BLaER1 treated with 17β-estradiol and CSF1 and Interleukin-3, amounts not matched to agents 10 nM and 100 nM (cell line): ENCODE measurements at regions not wholly inside any gene's neighbourhood (a gene's known extent, or its start where the extent isn't known, plus 50 kb on each side); places are given as distances from the start of the nearest gene placed in this dataset.

Experiments
- H3K27ac ChIP-seq, 11 experiments: shearing (Covaris generic); formaldehyde crosslinking; 2 replicates each; pipeline ENCODE4 v1.8.1; 2022
- H3K27me3 ChIP-seq, 11 experiments: shearing (Covaris generic); formaldehyde crosslinking; 2 replicates each; pipeline ENCODE4 v1.8.1; 2022
- H3K36me3 ChIP-seq, 11 experiments: shearing (Covaris generic); formaldehyde crosslinking; 2 replicates each; pipeline ENCODE4 v1.8.1; 2022
- H3K4me1 ChIP-seq, 10 experiments: shearing (Covaris generic); formaldehyde crosslinking; 2 replicates each; pipeline ENCODE4 v1.8.1; 2022
- H3K4me2 ChIP-seq, 11 experiments: shearing (Covaris generic); formaldehyde crosslinking; 2 replicates each; pipeline ENCODE4 v1.8.1; 2022
- H3K4me3 ChIP-seq, 10 experiments: shearing (Covaris generic); formaldehyde crosslinking; 2 replicates each; pipeline ENCODE4 v1.8.1; 2022
- H3K9ac ChIP-seq, 11 experiments: shearing (Covaris generic); formaldehyde crosslinking; 2 replicates each; pipeline ENCODE4 v1.8.1; 2022
- H3K9me3 ChIP-seq, 11 experiments: shearing (Covaris generic); formaldehyde crosslinking; replicated peaks in 1 of 11; 2 replicates each; pipeline ENCODE4 v1.8.1; 2022
- H4K20me1 ChIP-seq, 11 experiments: shearing (Covaris generic); formaldehyde crosslinking; 2 replicates each; pipeline ENCODE4 v1.8.1; 2022
- Cebpa-rat ChIP-seq, 11 experiments: shearing (Covaris generic); IDR thresholded peaks; 2 replicates each; pipeline ENCODE4 v1.8.1; 2022

DNA sequence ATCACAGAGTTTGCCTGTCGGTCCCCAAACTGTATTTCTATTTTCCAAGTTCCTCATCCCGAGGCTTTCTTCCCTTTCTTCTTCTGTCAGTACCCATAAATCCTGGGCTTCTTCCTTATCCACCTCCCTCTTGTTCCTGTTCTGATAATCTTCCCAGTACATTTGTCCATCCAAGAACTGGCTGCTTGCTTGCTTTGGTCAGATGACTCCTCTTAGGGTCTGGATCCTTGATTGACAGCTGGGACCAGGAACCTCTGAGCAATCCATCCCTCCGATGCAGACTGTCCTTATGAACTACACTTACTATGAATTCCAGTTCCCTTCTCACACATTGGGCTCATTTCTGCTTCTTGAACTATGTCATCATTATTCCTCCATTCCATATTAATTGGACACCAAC lies 275.3 kb upstream of the CITED2 start:
- Histone ChIP-seq H3K4me2 (peak overlapping the region in 2 of 11 experiments; percentile 39 to 44; a peak in 2 of 22 replicates), H3K9ac (no peak overlapping the region), H3K4me3 (no peak overlapping the region), H4K20me1 (no peaks in the 10 kb centered on the region), H3K4me1 (peaks cover 0 to 20% (median 0%) of the 10 kb centered on the region in 10 experiments; a peak in 6 of 20 replicates), H3K27me3 (no peaks in the 10 kb centered on the region), H3K27ac (no peak overlapping the region), H3K36me3 (no peaks in the 10 kb centered on the region), H3K9me3 (peaks cover 0 to 11% (median 0%) of the 10 kb centered on the region in 11 experiments; a peak in 2 of 22 replicates)
- TF ChIP-seq Cebpa-rat (IDR thresholded peaks at IDR 0.05) = no peak

GRCh38 chr6:139649128-139649527 lies 274.7 kb upstream of the CITED2 start:
- Histone ChIP-seq H3K27me3 (no peaks in the 10 kb centered on the region), H4K20me1 (no peaks in the 10 kb centered on the region), H3K4me2 (peak overlapping the region in 2 of 11 experiments; percentile 39 to 44; a peak in 3 of 22 replicates), H3K9me3 (peaks cover 0 to 11% (median 0%) of the 10 kb centered on the region in 11 experiments; a peak in 2 of 22 replicates), H3K4me3 (no peak overlapping the region), H3K4me1 (peaks cover 0 to 20% (median 0%) of the 10 kb centered on the region in 10 experiments; a peak in 3 of 20 replicates), H3K9ac (no peak overlapping the region), H3K36me3 (no peaks in the 10 kb centered on the region), H3K27ac (no peak overlapping the region; a peak in 1 of 22 replicates)
- TF ChIP-seq Cebpa-rat (IDR thresholded peaks at IDR 0.05) = no peak

DNA sequence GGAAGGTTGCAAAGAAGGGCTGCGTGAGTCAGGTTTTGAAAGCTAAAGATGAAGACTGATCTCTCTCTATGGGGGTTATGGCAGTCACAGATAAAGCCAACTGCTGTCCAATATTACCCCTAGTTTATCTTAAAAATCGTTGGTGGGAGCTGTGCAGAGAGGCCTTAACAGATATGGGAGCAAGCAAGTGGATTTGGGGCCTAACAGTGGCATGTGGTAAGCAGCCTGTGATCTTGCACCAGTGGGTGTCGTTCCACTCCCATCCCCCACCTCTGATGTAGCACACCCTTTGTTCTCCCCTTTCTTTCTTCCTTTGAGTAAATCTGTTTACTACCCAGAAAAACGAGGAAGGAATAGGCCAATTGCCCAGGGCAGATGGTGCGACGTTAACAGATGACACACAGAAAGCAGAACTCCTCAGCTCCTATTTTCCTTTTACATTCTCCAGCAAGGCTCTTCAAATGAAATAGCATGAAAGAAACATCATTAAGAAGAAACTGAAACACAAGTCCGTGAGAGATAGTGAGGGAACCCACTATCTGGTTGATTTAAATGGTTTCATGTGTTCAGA lies 274.1 kb upstream of the CITED2 start:
- Histone ChIP-seq H3K4me1 (peaks cover 0 to 23% (median 0%) of the 10 kb centered on the region in 10 experiments; a peak in 3 of 20 replicates), H4K20me1 (no peaks in the 10 kb centered on the region), H3K4me2 (peak overlapping the region in 4 of 11 experiments; percentile 10 to 44 (median 29); a peak in 5 of 22 replicates), H3K36me3 (no peaks in the 10 kb centered on the region), H3K9me3 (peaks cover 0 to 11% (median 0%) of the 10 kb centered on the region in 11 experiments; a peak in 2 of 22 replicates), H3K27me3 (no peaks in the 10 kb centered on the region), H3K4me3 (no peak overlapping the region), H3K9ac (no peak overlapping the region), H3K27ac (peak overlapping the region in 2 of 11 experiments; percentile 4 to 15; a peak in 2 of 22 replicates)
- TF ChIP-seq Cebpa-rat (IDR thresholded peaks at IDR 0.05) = no peak

GRCh38 chr6:139647841-139648240 lies 273.4 kb upstream of the CITED2 start:
- TF ChIP-seq Cebpa-rat (IDR thresholded peaks at IDR 0.05) = no peak
- Histone ChIP-seq H3K4me2 (peak overlapping the region in 2 of 11 experiments; percentile 39 to 44; a peak in 1 of 22 replicates), H4K20me1 (no peaks in the 10 kb centered on the region), H3K27ac (no peak overlapping the region; a peak in 1 of 22 replicates), H3K36me3 (no peaks in the 10 kb centered on the region), H3K4me3 (no peak overlapping the region), H3K9ac (no peak overlapping the region), H3K27me3 (no peaks in the 10 kb centered on the region), H3K9me3 (peaks cover 0 to 11% (median 0%) of the 10 kb centered on the region in 11 experiments; a peak in 2 of 22 replicates), H3K4me1 (peaks cover 0 to 23% (median 0%) of the 10 kb centered on the region in 10 experiments; a peak in 3 of 20 replicates)

DNA sequence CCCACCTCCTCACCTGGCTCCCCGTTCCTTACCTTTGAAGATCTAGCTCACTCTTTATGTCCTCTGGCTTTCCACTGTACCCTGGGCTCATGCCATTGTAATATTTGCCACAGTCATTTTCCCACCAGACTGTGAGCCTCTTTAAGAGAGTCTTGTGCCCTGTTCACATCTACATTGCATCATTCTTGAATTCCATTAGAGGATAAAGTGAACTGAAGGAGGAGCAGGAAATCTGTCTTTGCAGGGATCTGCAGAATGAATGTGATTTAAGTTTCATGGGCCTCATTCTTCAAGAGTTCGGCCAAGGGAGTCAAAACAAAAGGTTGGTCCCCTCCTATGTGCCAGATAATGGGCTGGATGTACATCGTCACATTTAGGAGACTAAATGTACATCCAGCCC lies 272.6 kb upstream of the CITED2 start:
- Histone ChIP-seq H3K4me3 (no peak overlapping the region), H3K4me2 (no peak overlapping the region), H4K20me1 (no peaks in the 10 kb centered on the region), H3K9ac (no peak overlapping the region), H3K27me3 (no peaks in the 10 kb centered on the region), H3K9me3 (peaks cover 0 to 11% (median 0%) of the 10 kb centered on the region in 11 experiments; a peak in 2 of 22 replicates), H3K27ac (no peak overlapping the region), H3K36me3 (no peaks in the 10 kb centered on the region), H3K4me1 (peaks cover 0 to 23% (median 0%) of the 10 kb centered on the region in 10 experiments; a peak in 3 of 20 replicates)
- no peak for TF ChIP-seq Cebpa-rat (IDR thresholded peaks at IDR 0.05)

DNA sequence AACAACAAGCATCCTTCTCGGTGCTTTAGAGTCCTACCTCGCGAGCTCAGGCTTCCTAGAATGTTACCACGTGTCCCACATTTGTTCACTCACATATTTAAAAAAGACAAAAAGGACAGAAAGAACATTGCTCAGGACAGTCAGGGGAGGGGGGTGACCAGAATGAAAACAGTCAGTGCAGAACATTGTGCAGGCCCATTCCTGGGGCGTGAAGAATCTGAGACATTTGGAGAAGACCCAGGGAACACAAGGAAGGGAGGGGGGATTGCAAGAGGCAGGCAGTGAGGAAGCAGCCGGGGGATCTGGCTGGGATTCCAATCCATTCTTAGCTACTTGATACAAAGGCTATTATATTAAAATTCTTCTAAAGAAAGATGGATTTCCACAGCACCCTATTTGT lies 270.4 kb upstream of the CITED2 start:
- Histone ChIP-seq H3K4me3 (no peak overlapping the region), H3K27ac (no peak overlapping the region), H4K20me1 (no peaks in the 10 kb centered on the region), H3K36me3 (no peaks in the 10 kb centered on the region), H3K27me3 (no peaks in the 10 kb centered on the region), H3K9me3 (peaks cover 0 to 11% (median 0%) of the 10 kb centered on the region in 11 experiments; a peak in 2 of 22 replicates), H3K4me1 (peaks cover 17 to 42% (median 19%) of the 10 kb centered on the region in 10 experiments), H3K9ac (no peak overlapping the region), H3K4me2 (no peak overlapping the region)
- no peak for TF ChIP-seq Cebpa-rat (IDR thresholded peaks at IDR 0.05)

GRCh38 chr6:139643986-139644385 lies 269.5 kb upstream of the CITED2 start:
- no peak for TF ChIP-seq Cebpa-rat (IDR thresholded peaks at IDR 0.05)
- no peak overlapping the region for H3K9ac ChIP-seq

DNA sequence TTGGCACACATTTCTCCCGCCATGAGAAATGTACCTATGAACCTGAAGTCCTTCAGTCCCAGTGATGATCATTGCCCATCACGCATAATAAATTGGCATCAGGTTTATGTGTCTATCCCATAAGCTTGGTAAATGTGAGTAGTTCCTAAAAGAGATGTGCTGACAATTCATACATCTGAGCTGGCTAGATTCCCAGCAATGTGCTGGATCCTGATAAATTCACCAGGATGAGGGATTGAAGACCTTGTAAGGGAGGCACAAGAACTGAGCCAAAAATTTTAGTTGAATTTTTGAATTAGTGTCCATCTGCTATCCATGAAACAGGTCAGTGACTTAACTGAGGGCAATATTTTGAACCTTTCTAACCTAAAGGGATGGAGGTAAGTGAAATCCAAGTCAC lies 267.9 kb upstream of the CITED2 start:
- no peaks in the 10 kb centered on the region for H4K20me1 ChIP-seq
- H3K36me3 ChIP-seq = no peaks in the 10 kb centered on the region
- H3K4me1 ChIP-seq = peaks cover 21 to 28% (median 24%) of the 10 kb centered on the region in 10 experiments
- peaks cover 0 to 11% (median 0%) of the 10 kb centered on the region in 11 experiments; a peak in 2 of 22 replicates for H3K9me3 ChIP-seq
- no peak overlapping the region for H3K9ac ChIP-seq
- no peak for TF ChIP-seq Cebpa-rat (IDR thresholded peaks at IDR 0.05)
- H3K4me2 ChIP-seq = no peak overlapping the region
- no peak overlapping the region for H3K4me3 ChIP-seq
- no peaks in the 10 kb centered on the region for H3K27me3 ChIP-seq
- no peak overlapping the region for H3K27ac ChIP-seq

More at GRCh38 chr6:139643986-139644385, 269.5 kb upstream of the CITED2 start:
- H3K4me1 ChIP-seq = peaks cover 21 to 38% (median 24%) of the 10 kb centered on the region in 10 experiments
- H3K27ac ChIP-seq = no peak overlapping the region
- H3K36me3 ChIP-seq = no peaks in the 10 kb centered on the region
- H4K20me1 ChIP-seq = no peaks in the 10 kb centered on the region
- H3K4me3 ChIP-seq = no peak overlapping the region
- H3K4me2 ChIP-seq = peak overlapping the region in 1 of 11 experiments; percentile 28; a peak in 1 of 22 replicates
- no peaks in the 10 kb centered on the region for H3K27me3 ChIP-seq
- peaks cover 0 to 11% (median 0%) of the 10 kb centered on the region in 11 experiments; a peak in 2 of 22 replicates for H3K9me3 ChIP-seq

- Histone ChIP-seq H3K27ac (no peak overlapping the region), H3K4me3 (no peak overlapping the region), H3K27me3 (no peaks in the 10 kb centered on the region), H4K20me1 (no peaks in the 10 kb centered on the region), H3K4me1 (peaks cover 21 to 28% (median 24%) of the 10 kb centered on the region in 10 experiments), H3K9ac (no peak overlapping the region), H3K9me3 (peaks cover 0 to 5% (median 0%) of the 10 kb centered on the region in 11 experiments; a peak in 2 of 22 replicates), H3K4me2 (peak overlapping the region; percentile 4 to 83 (median 69); a peak in 18 of 22 replicates), H3K36me3 (no peaks in the 10 kb centered on the region)
- no peak for TF ChIP-seq Cebpa-rat (IDR thresholded peaks at IDR 0.05)
Observed at GRCh38 chr6:139641376-139641775, 266.9 kb upstream of the CITED2 start.
